ENCODE measurements at regions not wholly inside any gene's neighbourhood (a gene's known extent, or its start where the extent isn't known, plus 50 kb on each side); places are given as distances from the start of the nearest gene placed in this dataset.

DNA sequence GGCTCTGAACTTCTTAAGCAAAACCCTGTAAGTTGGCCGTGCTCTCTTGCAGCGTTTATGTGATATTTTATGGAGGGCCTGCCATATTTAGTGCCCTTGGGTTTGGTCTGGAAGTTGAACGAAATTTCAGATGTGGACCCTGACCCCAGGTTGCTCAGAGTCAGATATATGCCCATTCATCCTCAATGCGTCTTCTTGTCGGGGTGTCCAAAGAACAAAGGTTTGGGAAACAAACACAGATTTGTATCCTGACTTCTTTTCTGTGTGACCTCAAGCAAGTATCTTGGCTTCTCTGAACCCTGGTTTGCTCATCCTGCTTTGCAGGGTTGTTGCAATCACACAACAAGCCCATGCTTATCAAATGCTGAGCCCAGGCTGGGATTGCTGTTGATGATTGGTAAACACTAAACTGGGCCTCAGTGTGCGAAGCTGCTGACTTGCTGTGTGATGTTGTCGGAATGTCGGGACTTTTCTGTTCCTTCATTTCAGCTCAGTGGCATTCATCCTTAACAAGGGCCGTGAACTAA, 103.5 kb upstream of the PTPN1 start:
- intact Hi-C loops (cut with micrococcal nuclease), result no loop called here
- H3K4me1 ChIP-seq, result peaks cover 53% of the 10 kb centered on the region
- H3K27ac ChIP-seq (replicated peaks), result no peak overlapping the region

DNA sequence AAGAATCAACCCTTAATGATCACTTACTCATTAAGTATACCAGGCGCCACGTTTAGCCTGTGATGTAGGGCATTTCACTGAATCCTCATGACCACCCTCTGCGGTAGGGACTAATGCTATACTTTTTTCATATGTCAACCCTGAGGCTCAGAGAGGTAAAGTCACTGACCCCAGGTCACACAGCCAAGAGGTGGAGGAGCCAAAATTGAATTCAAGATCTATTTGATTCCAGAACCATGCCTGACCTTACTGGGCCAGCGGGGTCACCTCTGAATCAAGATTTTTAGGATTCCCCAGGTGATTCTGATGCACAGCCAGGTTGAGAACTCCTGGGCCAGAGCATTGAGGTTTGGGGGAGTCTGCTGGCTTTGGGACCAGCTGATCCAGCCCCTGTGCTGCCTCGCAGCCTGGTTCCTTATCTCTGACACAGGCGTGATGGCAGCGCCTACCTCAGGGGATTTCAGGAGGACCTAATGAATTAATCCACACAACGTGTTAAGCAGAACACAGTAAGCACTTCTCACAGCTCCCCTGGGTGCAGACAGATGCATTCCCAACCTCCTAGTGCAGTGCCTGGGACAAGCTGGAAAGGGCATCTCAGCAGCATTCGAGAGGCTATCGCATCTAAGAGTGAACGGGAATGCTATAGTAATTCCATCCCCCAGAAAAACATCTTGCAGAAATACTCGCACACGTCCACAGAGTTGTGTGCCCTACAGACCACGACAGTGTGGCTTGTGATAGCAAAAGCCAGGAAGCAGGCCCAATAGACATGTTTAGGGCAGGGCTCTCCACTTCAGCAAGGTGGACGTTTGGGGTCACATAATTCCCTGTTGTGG, 101.4 kb upstream of the PTPN1 start:
- Histone ChIP-seq H3K27me3 (ENCODE audit: low read depth) (no peaks in the 10 kb centered on the region), H3K9me3 (replicated peaks) (peaks cover 12% of the 10 kb centered on the region), H3K4me1 (peaks cover 53% of the 10 kb centered on the region), H3K4me3 (no peak overlapping the region), H3K36me3 (no peaks in the 10 kb centered on the region), H3K27ac (replicated peaks) (peak overlapping the region; percentile 82)
- intact Hi-C loops (cut with micrococcal nuclease), result no loop called here
- no peak for DNase-seq
- TF ChIP-seq, protein P1, sequence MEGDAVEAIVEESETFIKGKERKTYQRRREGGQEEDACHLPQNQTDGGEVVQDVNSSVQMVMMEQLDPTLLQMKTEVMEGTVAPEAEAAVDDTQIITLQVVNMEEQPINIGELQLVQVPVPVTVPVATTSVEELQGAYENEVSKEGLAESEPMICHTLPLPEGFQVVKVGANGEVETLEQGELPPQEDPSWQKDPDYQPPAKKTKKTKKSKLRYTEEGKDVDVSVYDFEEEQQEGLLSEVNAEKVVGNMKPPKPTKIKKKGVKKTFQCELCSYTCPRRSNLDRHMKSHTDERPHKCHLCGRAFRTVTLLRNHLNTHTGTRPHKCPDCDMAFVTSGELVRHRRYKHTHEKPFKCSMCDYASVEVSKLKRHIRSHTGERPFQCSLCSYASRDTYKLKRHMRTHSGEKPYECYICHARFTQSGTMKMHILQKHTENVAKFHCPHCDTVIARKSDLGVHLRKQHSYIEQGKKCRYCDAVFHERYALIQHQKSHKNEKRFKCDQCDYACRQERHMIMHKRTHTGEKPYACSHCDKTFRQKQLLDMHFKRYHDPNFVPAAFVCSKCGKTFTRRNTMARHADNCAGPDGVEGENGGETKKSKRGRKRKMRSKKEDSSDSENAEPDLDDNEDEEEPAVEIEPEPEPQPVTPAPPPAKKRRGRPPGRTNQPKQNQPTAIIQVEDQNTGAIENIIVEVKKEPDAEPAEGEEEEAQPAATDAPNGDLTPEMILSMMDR (IDR thresholded peaks at IDR 0.05; ENCODE audit: borderline replicate concordance), result no peak

More for the DNA sequence above, 103.5 kb upstream of the PTPN1 start:
- H3K27me3 ChIP-seq (ENCODE audit: low read depth), result no peaks in the 10 kb centered on the region
- DNase-seq, result no peak
- H3K9me3 ChIP-seq (replicated peaks), result peaks cover 7% of the 10 kb centered on the region
- no peak overlapping the region for H3K4me3 ChIP-seq
- TF ChIP-seq, protein P1 (IDR thresholded peaks at IDR 0.05; ENCODE audit: borderline replicate concordance), result no peak
- no peaks in the 10 kb centered on the region for H3K36me3 ChIP-seq

DNA sequence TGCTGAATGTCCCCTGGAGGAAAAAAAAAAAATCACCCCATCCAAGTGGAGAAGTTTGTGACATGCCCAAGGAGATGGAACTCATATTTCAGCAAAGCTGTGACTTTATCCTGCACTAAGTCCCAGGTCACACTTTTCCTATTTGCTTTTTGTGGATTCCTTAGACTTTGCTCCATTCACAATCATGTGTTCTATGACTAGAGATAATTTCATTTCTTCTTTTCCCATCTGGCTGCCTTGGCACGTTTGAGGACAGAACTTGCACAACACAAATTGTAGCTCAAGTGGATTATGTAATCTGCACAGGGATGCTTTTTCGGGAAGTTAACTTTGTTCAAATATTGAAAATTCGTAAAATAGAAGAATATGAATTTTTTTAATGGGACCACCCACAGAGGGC, 100.7 kb upstream of the PTPN1 start:
- TF ChIP-seq, protein P1 (IDR thresholded peaks at IDR 0.05; ENCODE audit: borderline replicate concordance), result no peak
- H3K4me3 ChIP-seq, result no peak overlapping the region
- DNase-seq, result no peak
- H3K27ac ChIP-seq (replicated peaks), result peak overlapping the region; percentile 82
- intact Hi-C loops (cut with micrococcal nuclease), result no loop called here
- peaks cover 18% of the 10 kb centered on the region for H3K9me3 ChIP-seq (replicated peaks)
- H3K36me3 ChIP-seq, result no peaks in the 10 kb centered on the region
- peaks cover 51% of the 10 kb centered on the region for H3K4me1 ChIP-seq
- H3K27me3 ChIP-seq (ENCODE audit: low read depth), result no peaks in the 10 kb centered on the region

DNA sequence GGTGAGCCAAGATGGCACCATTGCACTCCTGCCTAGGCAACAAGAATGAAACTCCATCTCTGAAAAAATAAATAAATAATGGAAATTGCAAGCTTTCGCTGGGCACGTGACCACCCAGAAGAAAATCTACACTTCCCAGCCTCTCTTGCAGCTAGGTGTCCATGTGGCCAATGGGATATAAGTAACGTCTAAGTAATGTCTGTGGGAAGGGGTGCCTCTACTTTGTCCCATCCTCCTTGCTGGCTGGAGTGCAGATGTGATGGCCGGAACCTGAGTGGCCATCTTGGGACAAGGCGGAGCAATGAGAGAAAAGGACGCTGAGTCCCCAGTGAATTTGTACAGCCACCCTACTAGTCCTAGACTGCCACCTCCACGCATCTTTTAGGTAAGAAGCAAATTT, 99.8 kb upstream of the PTPN1 start:
- intact Hi-C loops (cut with micrococcal nuclease), result no loop called here

DNA sequence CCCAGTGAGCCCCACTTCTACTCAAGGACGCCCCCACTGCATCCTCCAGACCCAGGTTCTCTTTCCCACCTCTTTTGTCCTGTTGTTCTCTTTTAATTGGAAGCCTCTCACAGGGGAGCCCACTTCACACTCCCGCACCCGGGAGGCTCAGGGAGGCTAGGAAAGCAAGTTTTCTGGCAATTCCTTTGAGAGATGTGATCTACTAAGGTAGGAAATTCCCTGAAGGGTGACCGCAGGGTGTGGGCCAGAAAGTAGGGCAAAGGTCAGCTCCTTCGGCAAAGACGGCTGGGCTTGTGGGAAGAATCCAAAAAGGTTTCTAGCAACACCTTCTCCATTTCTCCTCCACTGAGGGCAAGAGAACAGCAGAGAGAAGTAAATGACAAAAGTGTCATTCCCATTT, 98.1 kb upstream of the PTPN1 start:
- no peaks in the 10 kb centered on the region for H3K36me3 ChIP-seq
- TF ChIP-seq, protein P1 (IDR thresholded peaks at IDR 0.05; ENCODE audit: borderline replicate concordance), result no peak
- intact Hi-C loops (cut with micrococcal nuclease), result no loop called here
- no peak for DNase-seq
- H3K27ac ChIP-seq (replicated peaks), result no peak overlapping the region
- H3K27me3 ChIP-seq (ENCODE audit: low read depth), result no peaks in the 10 kb centered on the region
- H3K4me3 ChIP-seq, result no peak overlapping the region
- peaks cover 56% of the 10 kb centered on the region for H3K4me1 ChIP-seq
- peaks cover 18% of the 10 kb centered on the region for H3K9me3 ChIP-seq (replicated peaks)

More for the DNA sequence above, 99.8 kb upstream of the PTPN1 start:
- DNase-seq, result no peak
- Histone ChIP-seq H3K27ac (replicated peaks) (peak overlapping the region; percentile 82), H3K27me3 (ENCODE audit: low read depth) (no peaks in the 10 kb centered on the region), H3K4me3 (no peak overlapping the region), H3K4me1 (peaks cover 53% of the 10 kb centered on the region), H3K9me3 (replicated peaks) (peaks cover 18% of the 10 kb centered on the region), H3K36me3 (no peaks in the 10 kb centered on the region)
- TF ChIP-seq, protein P1 (IDR thresholded peaks at IDR 0.05; ENCODE audit: borderline replicate concordance), result no peak

All from left ventricle myocardium inferior (tissue), 1 donor.